Body of pancreas (tissue), 4 donors: ENCODE measurements at regions not wholly inside any gene's neighbourhood (a gene's known extent, or its start where the extent isn't known, plus 50 kb on each side); places are given as distances from the start of the nearest gene placed in this dataset.

ENCODE experiments used
- CTCF ChIP-seq, 7 experiments: fragments of 450-650 bp in 4 of 7; fragments of 200-600 bp in 3 of 7; sonication (generic) in 3 of 7; IDR thresholded peaks; one replicate each; pipeline ENCODE4 v1.5.1; 2016 to 2019; ENCODE audit warnings: antibody characterized with exemption in 7 of 7
- POLR2A ChIP-seq, 3 donors: fragments of 450-650 bp; IDR thresholded peaks; one replicate each; pipeline ENCODE4 v1.6.1; 2016; ENCODE audit warnings: antibody characterized with exemption in 3 of 3, mild to moderate bottlenecking in 2 of 3

- no peak for TF ChIP-seq POLR2A (IDR thresholded peaks at IDR 0.05)
- no peak for TF ChIP-seq CTCF (IDR thresholded peaks at IDR 0.05)
Measured at GRCh38 chr13:80754441-80754840, 413.5 kb upstream of the SPRY2 start.
